ENCODE measurements at regions not wholly inside any gene's neighbourhood (a gene's known extent, or its start where the extent isn't known, plus 50 kb on each side); places are given as distances from the start of the nearest gene placed in this dataset.

- TF ChIP-seq BHLHE40 (IDR thresholded peaks at IDR 0.05; ENCODE audit: low read length) (no peak), SETDB1 (IDR thresholded peaks at IDR 0.05; ENCODE audit: low read length) (no peak), SAP30 (IDR thresholded peaks at IDR 0.05; ENCODE audit: borderline replicate concordance, insufficient read depth, low read depth, low read length, poor library complexity, severe bottlenecking) (no peak)
- Histone ChIP-seq H3K4me2 (ENCODE audit: insufficient read depth, low read length) (no peak overlapping the region), H3K4me3 (no peak overlapping the region), H3K36me3 (ENCODE audit: control insufficient read depth, insufficient read depth, low read length) (no peaks in the 10 kb centered on the region), H2AFZ (ENCODE audit: low read depth, low read length) (no peak overlapping the region), H3K4me1 (replicated peaks in 1 of 2; ENCODE audit: control insufficient read depth in 2 of 2, insufficient read depth in 2 of 2, low read length in 2 of 2) (no peaks in the 10 kb centered on the region), H3K9me1 (ENCODE audit: control insufficient read depth, insufficient read depth, low read length) (no peaks in the 10 kb centered on the region), H3K27me3 (ENCODE audit: control insufficient read depth in 2 of 2, insufficient read depth in 2 of 2, low read length in 2 of 2) (no peaks in the 10 kb centered on the region), H3K9ac (ENCODE audit: insufficient read depth in 1 of 2, low read depth in 2 of 2, low read length in 2 of 2) (no peak overlapping the region), H3K27ac (ENCODE audit: extremely low read depth, low read depth, low read length) (no peak overlapping the region), H3K9me3 (replicated peaks; ENCODE audit: control insufficient read depth, insufficient read depth, low read depth, low read length) (0 out of 2 replicates have a peak, but pooled peaks cover 4% of the 10 kb centered on the region), H3K79me2 (ENCODE audit: control insufficient read depth, insufficient read depth, low read length) (no peaks in the 10 kb centered on the region), H4K20me1 (replicated peaks; ENCODE audit: control insufficient read depth, insufficient read depth, low read length) (no peaks in the 10 kb centered on the region)
- FAIRE-seq, result no peak
- in situ Hi-C loops (cut with MboI) (no loop called here), intact Hi-C loops (cut with micrococcal nuclease) (no loop called here)
- POLR2A ChIA-PET, result no interaction called here
- no peak for DNase-seq (ENCODE audit: extremely low read depth in 1 of 4, low spot score in 3 of 4)
- WGBS (ENCODE audit: insufficient coverage, low coverage, missing lambda C conversion rate), result 0% methylated on average over 8 of the region's 8 CpGs
- ATAC-seq, result no peak
- BruUV-seq (replicated peaks), result no TSS peak
- CTCF ChIA-PET (ENCODE audit: low intra/inter-chr PET ratio), result no interaction called here
Measured at GRCh38 chr18:4750393-4751346, 295.6 kb upstream of the DLGAP1 start.

- FAIRE-seq (no peak), ATAC-seq (no peak), DNase-seq (ENCODE audit: extremely low read depth in 1 of 4, low spot score in 3 of 4) (no peak)
- POLR2A ChIA-PET, result no interaction called here
- Histone ChIP-seq H3K4me3 (no peak overlapping the region), H3K36me3 (ENCODE audit: control insufficient read depth, insufficient read depth, low read length) (no peaks in the 10 kb centered on the region), H3K4me1 (replicated peaks in 1 of 2; ENCODE audit: control insufficient read depth in 2 of 2, insufficient read depth in 2 of 2, low read length in 2 of 2) (no peaks in the 10 kb centered on the region), H4K20me1 (replicated peaks; ENCODE audit: control insufficient read depth, insufficient read depth, low read length) (no peaks in the 10 kb centered on the region), H2AFZ (ENCODE audit: low read depth, low read length) (no peak overlapping the region), H3K9me1 (ENCODE audit: control insufficient read depth, insufficient read depth, low read length) (no peaks in the 10 kb centered on the region), H3K27me3 (ENCODE audit: control insufficient read depth in 2 of 2, insufficient read depth in 2 of 2, low read length in 2 of 2) (no peaks in the 10 kb centered on the region), H3K27ac (ENCODE audit: extremely low read depth, low read depth, low read length) (no peak overlapping the region), H3K79me2 (ENCODE audit: control insufficient read depth, insufficient read depth, low read length) (no peaks in the 10 kb centered on the region), H3K9ac (ENCODE audit: insufficient read depth in 1 of 2, low read depth in 2 of 2, low read length in 2 of 2) (no peak overlapping the region), H3K9me3 (replicated peaks; ENCODE audit: control insufficient read depth, insufficient read depth, low read depth, low read length) (0 out of 2 replicates have a peak, but pooled peaks cover 4% of the 10 kb centered on the region), H3K4me2 (ENCODE audit: insufficient read depth, low read length) (no peak overlapping the region)
- BruUV-seq (replicated peaks), result no TSS peak
- in situ Hi-C loops (cut with MboI) (no loop called here), intact Hi-C loops (cut with micrococcal nuclease) (no loop called here)
- CTCF ChIA-PET (ENCODE audit: low intra/inter-chr PET ratio), result no interaction called here
- 3% methylated on average over 5 of the region's 5 CpGs for WGBS (ENCODE audit: insufficient coverage, low coverage, missing lambda C conversion rate)
- TF ChIP-seq PBX2 (CRISPR knock-in tag; IDR thresholded peaks at IDR 0.05; ENCODE audit: low read depth) (no peak), PBX2 (tag; conservative IDR thresholded peaks at IDR 0.05; ENCODE audit: low read depth) (no peak), ZNF24 (IDR thresholded peaks at IDR 0.05) (no peak), CBX2 (IDR thresholded peaks at IDR 0.05; ENCODE audit: insufficient read depth, low read length, poor library complexity, severe bottlenecking) (no peak), IFI16 (CRISPR knock-in tag; IDR thresholded peaks at IDR 0.05) (no peak), PCBP2 (IDR thresholded peaks at IDR 0.05; ENCODE audit: low read depth, low read length, poor library complexity, severe bottlenecking) (no peak)
Measured at GRCh38 chr18:4748975-4749374, 293.9 kb upstream of the DLGAP1 start.
